ENCODE measurements at regions not wholly inside any gene's neighbourhood (a gene's known extent, or its start where the extent isn't known, plus 50 kb on each side); places are given as distances from the start of the nearest gene placed in this dataset.

DNA sequence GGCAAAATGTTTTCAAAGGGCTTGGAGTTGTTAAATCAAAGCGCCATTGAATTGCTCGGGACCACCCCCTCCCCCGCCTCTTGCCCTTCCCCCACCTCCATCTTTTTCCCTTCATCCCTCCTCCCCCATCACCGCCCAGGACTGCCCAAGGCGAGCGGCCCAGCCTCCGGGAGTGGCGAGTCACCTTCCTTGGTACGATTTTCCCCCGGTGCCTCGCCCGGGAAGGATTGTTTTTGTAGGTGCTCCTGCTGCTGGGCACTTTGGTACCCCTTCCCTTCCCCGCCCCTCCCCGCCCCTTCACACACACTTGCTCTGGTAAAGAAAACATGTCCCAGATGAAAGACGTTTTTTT, 61.2 kb downstream of the TMEM174 start:
- Histone ChIP-seq H3K27me3 (ENCODE audit: control insufficient read depth, insufficient read depth, low read length) (peaks cover 90% of the 10 kb centered on the region), H3K4me3 (ENCODE audit: low read length) (peak overlapping the region; percentile 52), H3K27ac (ENCODE audit: low read length) (no peak overlapping the region), H3K9ac (ENCODE audit: low read length) (no peak overlapping the region), H3K4me1 (ENCODE audit: control insufficient read depth, low read depth, low read length) (peaks cover 14% of the 10 kb centered on the region), H3K9me3 (ENCODE audit: control insufficient read depth, low read depth, low read length) (no peaks in the 10 kb centered on the region), H3K36me3 (ENCODE audit: control insufficient read depth, low read depth, low read length) (no peaks in the 10 kb centered on the region)

DNA sequence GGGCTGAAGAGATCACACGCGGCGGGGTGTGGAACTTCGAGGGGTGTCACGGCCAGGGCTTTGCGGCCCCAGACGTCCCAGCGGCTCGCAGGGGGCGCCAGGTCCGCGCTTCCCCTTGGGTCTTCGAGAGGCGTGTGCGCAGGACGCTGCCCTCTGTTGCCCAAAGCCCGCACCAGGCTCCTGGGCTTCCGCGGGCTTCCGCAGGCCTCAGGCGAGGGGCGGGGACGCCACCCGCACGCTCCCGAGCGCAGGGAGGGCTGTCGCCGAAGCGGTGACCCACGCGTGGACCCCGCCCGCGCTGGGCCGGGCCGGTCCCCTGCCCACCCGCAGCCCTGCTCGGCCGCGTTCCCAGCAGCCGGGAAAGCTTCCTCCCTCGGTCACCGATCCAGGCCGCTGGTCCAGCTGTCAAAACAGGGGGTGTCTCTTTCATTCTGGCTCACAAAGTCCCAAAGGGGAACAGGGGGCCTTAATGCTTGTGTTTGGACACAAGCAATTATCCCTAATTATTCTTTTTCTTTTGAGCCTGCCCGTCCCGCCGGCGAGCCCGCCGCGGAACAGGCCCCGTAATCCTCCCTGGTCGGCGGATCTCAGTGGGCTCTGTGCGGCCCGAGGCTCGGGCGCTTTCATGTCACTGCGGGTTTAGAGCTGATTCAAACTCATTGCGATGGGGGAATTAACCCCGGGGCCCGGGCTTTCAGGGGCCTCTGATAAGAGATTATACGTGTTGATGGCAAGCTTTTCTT, 60.6 kb downstream of the TMEM174 start:
- Histone ChIP-seq H3K36me3 (ENCODE audit: control insufficient read depth, low read depth, low read length) (no peaks in the 10 kb centered on the region), H3K4me1 (ENCODE audit: control insufficient read depth, low read depth, low read length) (peaks cover 14% of the 10 kb centered on the region), H3K27me3 (ENCODE audit: control insufficient read depth, insufficient read depth, low read length) (peaks cover 90% of the 10 kb centered on the region), H3K9me3 (ENCODE audit: control insufficient read depth, low read depth, low read length) (no peaks in the 10 kb centered on the region), H3K27ac (ENCODE audit: low read length) (no peak overlapping the region), H3K4me3 (ENCODE audit: low read length) (peak overlapping the region; percentile 52), H3K9ac (ENCODE audit: low read length) (no peak overlapping the region)

DNA sequence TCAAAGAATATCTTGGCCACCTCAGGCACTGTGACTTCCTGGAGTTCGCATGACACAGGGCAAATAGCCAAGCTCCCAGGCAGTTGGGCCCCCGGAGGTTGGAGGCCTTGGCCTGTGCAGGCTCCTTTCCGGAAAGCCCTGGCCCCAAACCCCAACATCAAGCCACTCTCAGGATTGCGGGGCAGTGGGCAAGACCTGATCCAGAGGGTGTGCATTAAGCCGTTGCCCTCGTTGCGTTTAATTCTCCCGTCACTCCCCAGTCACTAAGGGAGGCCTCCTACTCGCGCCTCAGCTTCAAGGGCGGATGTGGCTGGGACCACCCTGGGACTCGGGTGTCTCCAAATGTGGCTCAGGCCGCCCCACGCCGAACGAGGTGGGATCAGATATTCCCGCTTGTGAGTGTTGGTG, 60.1 kb downstream of the TMEM174 start:
- H3K27me3 ChIP-seq (ENCODE audit: control insufficient read depth, insufficient read depth, low read length), result peaks cover 96% of the 10 kb centered on the region
- H3K4me3 ChIP-seq (ENCODE audit: low read length), result peak overlapping the region; percentile 52
- H3K9ac ChIP-seq (ENCODE audit: low read length), result no peak overlapping the region
- no peaks in the 10 kb centered on the region for H3K9me3 ChIP-seq (ENCODE audit: control insufficient read depth, low read depth, low read length)
- H3K27ac ChIP-seq (ENCODE audit: low read length), result no peak overlapping the region
- no peaks in the 10 kb centered on the region for H3K36me3 ChIP-seq (ENCODE audit: control insufficient read depth, low read depth, low read length)
- peaks cover 14% of the 10 kb centered on the region for H3K4me1 ChIP-seq (ENCODE audit: control insufficient read depth, low read depth, low read length)

DNA sequence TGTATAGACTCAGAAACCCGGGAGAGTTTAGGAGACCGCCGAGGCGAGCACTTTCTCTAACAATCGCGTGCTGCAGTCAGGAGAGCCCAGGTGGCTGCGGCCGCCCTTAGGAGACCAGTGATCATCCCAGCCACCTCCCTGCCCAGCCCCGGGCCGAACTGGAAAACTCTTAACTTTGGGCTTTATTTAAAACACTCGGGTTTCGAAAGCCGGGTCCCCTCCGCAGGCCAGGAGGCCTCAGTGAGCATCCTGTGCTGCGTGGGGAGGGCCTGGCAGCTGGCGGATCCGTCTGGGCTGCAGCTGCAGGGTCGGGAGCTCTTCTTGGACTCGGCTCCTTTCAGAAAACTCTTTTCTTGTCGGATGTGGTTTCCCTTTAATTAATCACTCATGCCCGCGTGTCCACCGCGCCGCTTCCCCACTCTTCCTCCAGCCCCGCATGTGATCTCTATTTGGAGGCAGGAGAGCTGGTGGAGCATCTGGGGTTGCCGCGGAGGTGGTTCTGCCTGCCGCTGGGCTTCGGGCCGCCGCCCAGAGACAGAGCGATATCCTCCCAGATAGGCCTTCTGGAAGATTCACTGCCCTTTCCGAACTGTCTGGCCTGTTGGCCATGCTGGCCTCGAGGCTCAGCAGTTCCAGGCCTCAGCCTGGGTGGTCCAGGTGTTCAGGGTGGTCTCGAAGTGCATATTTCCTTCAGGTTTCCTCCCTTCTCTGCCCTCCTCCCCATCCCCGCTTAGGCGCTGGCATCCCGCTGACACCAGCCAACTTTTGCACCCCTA, 59.5 kb downstream of the TMEM174 start:
- peak overlapping the region; percentile 52 for H3K4me3 ChIP-seq (ENCODE audit: low read length)
- no peak overlapping the region for H3K9ac ChIP-seq (ENCODE audit: low read length)
- H3K9me3 ChIP-seq (ENCODE audit: control insufficient read depth, low read depth, low read length), result no peaks in the 10 kb centered on the region
- peaks cover 14% of the 10 kb centered on the region for H3K4me1 ChIP-seq (ENCODE audit: control insufficient read depth, low read depth, low read length)
- H3K36me3 ChIP-seq (ENCODE audit: control insufficient read depth, low read depth, low read length), result no peaks in the 10 kb centered on the region
- H3K27me3 ChIP-seq (ENCODE audit: control insufficient read depth, insufficient read depth, low read length), result peaks cover 98% of the 10 kb centered on the region
- no peak overlapping the region for H3K27ac ChIP-seq (ENCODE audit: low read length)

DNA sequence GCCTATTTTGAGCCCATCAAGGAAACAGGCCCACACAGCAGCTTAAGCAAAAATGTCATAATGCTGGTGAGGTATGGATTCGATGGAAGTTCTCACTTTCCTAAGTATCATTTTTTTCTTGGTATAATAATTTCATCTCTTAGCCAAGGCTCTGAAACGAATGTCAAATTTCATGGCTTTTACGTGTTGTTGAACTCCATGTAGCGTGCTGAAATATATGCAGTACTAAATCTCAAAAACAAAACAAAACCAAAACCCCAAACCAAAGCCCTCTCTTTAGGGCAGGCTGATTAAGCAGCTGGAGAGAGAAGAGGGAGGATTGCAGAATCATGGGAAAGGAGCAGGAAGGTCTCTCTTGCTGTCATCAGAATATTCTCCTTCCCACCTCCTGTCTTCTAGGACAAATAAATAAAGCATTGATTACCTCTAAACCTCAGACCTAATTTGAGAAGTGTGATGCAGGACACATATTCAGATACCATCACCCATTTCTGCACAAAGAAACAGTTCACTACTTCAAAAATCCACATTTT, 58.3 kb downstream of the TMEM174 start:
- Histone ChIP-seq H3K36me3 (ENCODE audit: control insufficient read depth, low read depth, low read length) (no peaks in the 10 kb centered on the region), H3K9me3 (ENCODE audit: control insufficient read depth, low read depth, low read length) (no peaks in the 10 kb centered on the region), H3K27ac (ENCODE audit: low read length) (no peak overlapping the region), H3K27me3 (ENCODE audit: control insufficient read depth, insufficient read depth, low read length) (peaks cover 98% of the 10 kb centered on the region), H3K4me1 (ENCODE audit: control insufficient read depth, low read depth, low read length) (peaks cover 14% of the 10 kb centered on the region), H3K4me3 (ENCODE audit: low read length) (peak overlapping the region; percentile 30), H3K9ac (ENCODE audit: low read length) (no peak overlapping the region)

DNA sequence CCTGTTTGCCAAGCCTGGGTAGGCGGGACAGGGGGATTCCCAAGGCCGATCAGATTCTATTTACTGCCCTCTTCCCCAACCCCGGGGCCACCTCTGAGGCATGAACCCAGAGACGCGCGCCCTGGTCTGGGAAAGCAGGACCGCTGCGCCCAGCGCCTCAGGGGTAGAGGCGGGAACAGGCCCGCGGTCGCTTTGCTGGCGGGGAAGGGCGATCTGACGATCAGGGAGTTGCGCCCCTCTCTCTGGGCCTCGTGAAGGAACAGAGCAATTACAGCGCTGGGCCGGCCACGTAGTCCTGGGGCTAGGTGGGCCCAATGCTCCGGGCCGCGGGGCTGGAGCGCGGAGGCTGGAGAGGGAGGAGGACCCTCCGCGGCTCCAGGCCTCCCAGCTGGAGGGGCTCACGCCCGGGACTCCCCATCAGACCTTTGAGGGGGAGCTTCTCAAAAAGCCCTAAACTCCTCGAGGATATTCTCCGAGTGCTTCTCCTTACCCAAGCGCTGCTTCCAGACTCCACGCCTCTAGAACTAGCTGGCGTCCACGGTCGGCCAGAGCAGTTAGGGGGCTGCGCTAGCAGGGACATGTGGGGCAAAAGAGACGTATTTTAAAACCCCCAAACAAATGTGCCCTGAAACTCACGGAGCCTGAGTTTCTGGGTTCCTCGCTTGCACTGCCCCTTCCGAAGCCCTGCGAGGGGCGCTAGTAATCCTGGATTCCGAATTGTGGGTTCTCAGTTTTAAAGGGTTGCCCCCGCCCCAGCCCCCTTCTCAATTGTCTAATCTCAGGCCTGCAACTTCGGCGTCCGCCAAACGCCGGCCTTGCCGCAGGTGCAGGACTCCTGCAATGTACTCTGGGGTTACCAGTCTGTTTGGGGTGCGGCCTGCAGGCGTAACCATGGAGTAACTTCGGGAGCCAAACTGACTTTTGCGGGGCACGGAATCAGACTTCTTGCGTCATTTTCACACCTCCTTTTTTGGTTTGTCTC, 57.6 kb downstream of the TMEM174 start:
- Histone ChIP-seq H3K9ac (ENCODE audit: low read length) (no peak overlapping the region), H3K27ac (ENCODE audit: low read length) (no peak overlapping the region), H3K4me1 (ENCODE audit: control insufficient read depth, low read depth, low read length) (peaks cover 14% of the 10 kb centered on the region), H3K27me3 (ENCODE audit: control insufficient read depth, insufficient read depth, low read length) (peaks cover 95% of the 10 kb centered on the region), H3K9me3 (ENCODE audit: control insufficient read depth, low read depth, low read length) (no peaks in the 10 kb centered on the region), H3K4me3 (ENCODE audit: low read length) (peak overlapping the region; percentile 30), H3K36me3 (ENCODE audit: control insufficient read depth, low read depth, low read length) (no peaks in the 10 kb centered on the region)

DNA sequence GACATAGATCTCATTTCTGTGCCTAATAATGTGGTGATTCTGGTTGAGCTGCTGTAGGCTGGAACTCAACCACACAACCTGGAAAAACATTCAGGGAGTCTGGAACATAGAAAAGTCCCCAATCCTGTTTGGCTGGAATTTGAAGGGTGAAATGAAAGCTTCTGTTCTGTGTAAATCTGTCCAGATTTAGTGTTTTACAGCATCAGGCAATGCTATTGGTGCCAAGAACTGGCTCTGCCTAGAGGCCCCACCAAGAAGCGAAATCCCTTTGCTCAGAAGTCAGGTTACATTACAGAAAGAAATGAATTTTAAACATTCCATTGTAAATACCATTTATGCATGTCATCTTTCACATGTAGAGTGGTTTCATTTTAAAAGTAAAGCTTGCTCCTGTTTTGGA, 56.3 kb downstream of the TMEM174 start:
- Histone ChIP-seq H3K4me1 (ENCODE audit: control insufficient read depth, low read depth, low read length) (peaks cover 14% of the 10 kb centered on the region), H3K9me3 (ENCODE audit: control insufficient read depth, low read depth, low read length) (no peaks in the 10 kb centered on the region), H3K27ac (ENCODE audit: low read length) (no peak overlapping the region), H3K36me3 (ENCODE audit: control insufficient read depth, low read depth, low read length) (no peaks in the 10 kb centered on the region), H3K4me3 (ENCODE audit: low read length) (no peak overlapping the region), H3K9ac (ENCODE audit: low read length) (no peak overlapping the region), H3K27me3 (ENCODE audit: control insufficient read depth, insufficient read depth, low read length) (peaks cover 95% of the 10 kb centered on the region)

DNA sequence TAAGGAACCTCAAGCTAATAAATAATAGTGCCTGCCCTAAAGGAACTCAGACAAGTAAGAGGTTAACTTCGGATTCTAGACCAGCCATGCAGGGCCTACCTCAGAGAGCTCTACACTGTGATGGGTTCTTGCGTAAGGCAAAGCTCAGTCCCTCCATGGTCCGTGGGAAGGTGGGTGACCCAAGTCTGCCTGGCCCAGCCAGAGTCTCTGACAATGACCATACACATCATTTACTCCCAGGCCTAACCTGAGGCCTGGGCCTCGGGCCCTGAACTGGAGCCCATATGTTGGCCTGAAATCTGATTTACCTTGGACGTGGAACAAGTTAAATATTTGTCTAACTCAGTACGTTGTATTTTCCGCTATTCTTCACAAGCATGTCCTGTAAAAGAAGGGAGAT, 55.1 kb downstream of the TMEM174 start:
- Histone ChIP-seq H3K36me3 (ENCODE audit: control insufficient read depth, low read depth, low read length) (no peaks in the 10 kb centered on the region), H3K27ac (ENCODE audit: low read length) (no peak overlapping the region), H3K4me1 (ENCODE audit: control insufficient read depth, low read depth, low read length) (peaks cover 12% of the 10 kb centered on the region), H3K27me3 (ENCODE audit: control insufficient read depth, insufficient read depth, low read length) (peaks cover 86% of the 10 kb centered on the region), H3K9ac (ENCODE audit: low read length) (no peak overlapping the region), H3K9me3 (ENCODE audit: control insufficient read depth, low read depth, low read length) (no peaks in the 10 kb centered on the region), H3K4me3 (ENCODE audit: low read length) (no peak overlapping the region)
